IMR-90 (cell line): ENCODE measurements at regions not wholly inside any gene's neighbourhood (a gene's known extent, or its start where the extent isn't known, plus 50 kb on each side); places are given as distances from the start of the nearest gene placed in this dataset.

Experiments used
- CEBPB ChIP-seq: IDR thresholded peaks from 2 replicates; pipeline ENCODE4 v1.6.1; 2012; ENCODE audit warnings: low read depth, low read length, improper control_type of control experiment
- MAFK ChIP-seq: IDR thresholded peaks from 2 replicates; pipeline ENCODE4 v1.6.1; 2012; ENCODE audit warnings: low read depth, low read length, improper control_type of control experiment
- MXI1 ChIP-seq: IDR thresholded peaks from 2 replicates; pipeline ENCODE4 v1.6.1; 2012; ENCODE audit warnings: low read depth, mild to moderate bottlenecking, low read length, moderate library complexity, borderline replicate concordance
- POLR2A ChIP-seq: IDR thresholded peaks from 2 replicates; pipeline ENCODE4 v1.6.1; 2012; ENCODE audit warnings: mild to moderate bottlenecking, low read depth, low read length
- TF ChIP-seq, protein P1 (sequence below): conservative IDR thresholded peaks from 2 replicates; pipeline ENCODE4 v1.5.1; 2012; ENCODE audit warnings: mild to moderate bottlenecking, low read depth, low read length, improper control_type of control experiment

DNA sequence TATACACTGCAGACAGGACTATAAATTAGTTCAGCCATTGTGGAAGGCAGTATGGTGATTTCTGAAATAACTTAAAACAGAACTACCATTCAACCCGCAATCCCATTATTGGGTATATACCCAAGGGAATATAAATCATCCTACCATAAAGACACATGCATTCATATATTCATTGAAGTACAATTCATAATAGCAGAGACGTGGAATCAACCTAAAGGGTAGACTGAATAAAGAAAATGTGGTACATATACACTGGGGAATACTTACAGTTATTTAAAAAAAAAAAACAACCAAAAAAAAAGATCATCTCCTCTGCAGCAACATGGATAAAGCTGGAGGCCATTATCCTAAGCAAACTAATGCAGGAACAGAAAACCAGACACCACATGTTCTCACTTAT is 473.9 kb downstream of the TRHDE start:
- TF ChIP-seq, protein P1, sequence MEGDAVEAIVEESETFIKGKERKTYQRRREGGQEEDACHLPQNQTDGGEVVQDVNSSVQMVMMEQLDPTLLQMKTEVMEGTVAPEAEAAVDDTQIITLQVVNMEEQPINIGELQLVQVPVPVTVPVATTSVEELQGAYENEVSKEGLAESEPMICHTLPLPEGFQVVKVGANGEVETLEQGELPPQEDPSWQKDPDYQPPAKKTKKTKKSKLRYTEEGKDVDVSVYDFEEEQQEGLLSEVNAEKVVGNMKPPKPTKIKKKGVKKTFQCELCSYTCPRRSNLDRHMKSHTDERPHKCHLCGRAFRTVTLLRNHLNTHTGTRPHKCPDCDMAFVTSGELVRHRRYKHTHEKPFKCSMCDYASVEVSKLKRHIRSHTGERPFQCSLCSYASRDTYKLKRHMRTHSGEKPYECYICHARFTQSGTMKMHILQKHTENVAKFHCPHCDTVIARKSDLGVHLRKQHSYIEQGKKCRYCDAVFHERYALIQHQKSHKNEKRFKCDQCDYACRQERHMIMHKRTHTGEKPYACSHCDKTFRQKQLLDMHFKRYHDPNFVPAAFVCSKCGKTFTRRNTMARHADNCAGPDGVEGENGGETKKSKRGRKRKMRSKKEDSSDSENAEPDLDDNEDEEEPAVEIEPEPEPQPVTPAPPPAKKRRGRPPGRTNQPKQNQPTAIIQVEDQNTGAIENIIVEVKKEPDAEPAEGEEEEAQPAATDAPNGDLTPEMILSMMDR = no peak
- no peak for TF ChIP-seq POLR2A
- TF ChIP-seq MAFK = no peak
- TF ChIP-seq CEBPB = no peak
- no peak for TF ChIP-seq MXI1
